Fibroblast of the conjunctiva (primary cell): ENCODE measurements at regions not wholly inside any gene's neighbourhood (a gene's known extent, or its start where the extent isn't known, plus 50 kb on each side); places are given as distances from the start of the nearest gene placed in this dataset.

Experiments
- DNase-seq: peaks from one replicate; pipeline ENCODE4 v3.0.0-alpha.2; 2010; ENCODE audit warnings: low read depth

DNA sequence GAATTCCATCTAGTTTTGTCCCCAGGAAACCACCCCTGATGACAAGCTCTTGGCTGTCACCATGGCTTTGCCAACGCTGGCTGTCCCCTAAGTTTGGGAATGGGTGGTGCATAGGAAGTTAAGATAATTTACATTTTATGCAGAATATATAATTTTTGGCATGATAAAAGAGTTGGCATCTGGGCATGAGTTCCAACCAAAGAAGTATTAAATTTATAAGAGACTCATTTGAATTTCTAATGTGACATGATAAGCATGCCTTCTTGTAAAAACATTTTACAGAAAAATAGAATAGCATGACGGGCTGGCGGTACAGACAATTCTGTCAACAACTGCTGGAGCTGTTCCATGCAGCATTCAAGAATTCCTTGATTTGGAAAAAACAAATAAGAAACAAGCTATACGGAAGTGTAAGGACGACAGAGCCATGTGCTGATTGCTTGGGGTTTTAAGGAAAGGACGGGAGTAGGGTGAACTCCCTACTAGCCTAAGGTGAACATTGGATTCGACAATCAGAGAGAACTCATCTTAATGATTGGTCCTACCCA, 106.8 kb upstream of the C1orf21 start:
- DNase-seq: no peak

DNA sequence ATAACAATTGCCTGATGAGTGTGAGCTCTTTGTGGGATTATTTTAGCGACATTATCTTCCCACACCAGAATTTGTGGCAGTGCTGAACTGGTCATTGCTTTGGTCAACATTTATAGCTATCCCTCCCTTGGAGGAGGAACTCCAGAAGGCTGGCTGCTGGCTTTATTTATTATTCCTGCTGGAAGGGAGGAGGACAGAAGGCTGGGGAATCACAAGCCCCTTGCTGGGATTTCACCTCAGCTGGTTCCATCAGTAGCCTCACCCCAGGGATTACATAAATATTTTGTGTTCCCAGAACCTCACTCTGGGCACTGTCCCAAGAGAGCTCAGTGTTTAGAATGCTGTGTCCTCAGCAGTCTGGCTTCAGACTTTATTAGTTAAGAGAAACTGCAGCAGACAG, 102.8 kb upstream of the C1orf21 start:
- peak; percentile 16 for DNase-seq

DNA sequence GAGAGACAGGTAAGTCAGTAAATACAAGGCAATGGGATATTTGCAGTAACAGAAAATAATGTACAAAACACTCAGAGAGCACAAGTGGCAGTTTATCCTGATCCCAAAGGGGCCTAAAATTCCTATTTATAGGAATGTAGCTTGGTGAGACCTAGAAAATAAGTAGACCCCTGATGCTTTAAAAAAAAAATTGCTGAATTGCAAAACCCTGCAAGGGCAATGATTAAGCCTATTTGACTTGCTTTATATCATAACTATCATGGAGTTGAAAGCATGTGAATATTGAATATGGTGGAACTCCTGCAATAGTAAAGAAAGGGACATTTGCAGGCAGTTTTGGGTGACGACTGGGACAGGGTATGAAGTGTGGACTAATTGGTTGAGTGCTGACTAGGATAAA, 101.9 kb upstream of the C1orf21 start:
- no peak for DNase-seq

DNA sequence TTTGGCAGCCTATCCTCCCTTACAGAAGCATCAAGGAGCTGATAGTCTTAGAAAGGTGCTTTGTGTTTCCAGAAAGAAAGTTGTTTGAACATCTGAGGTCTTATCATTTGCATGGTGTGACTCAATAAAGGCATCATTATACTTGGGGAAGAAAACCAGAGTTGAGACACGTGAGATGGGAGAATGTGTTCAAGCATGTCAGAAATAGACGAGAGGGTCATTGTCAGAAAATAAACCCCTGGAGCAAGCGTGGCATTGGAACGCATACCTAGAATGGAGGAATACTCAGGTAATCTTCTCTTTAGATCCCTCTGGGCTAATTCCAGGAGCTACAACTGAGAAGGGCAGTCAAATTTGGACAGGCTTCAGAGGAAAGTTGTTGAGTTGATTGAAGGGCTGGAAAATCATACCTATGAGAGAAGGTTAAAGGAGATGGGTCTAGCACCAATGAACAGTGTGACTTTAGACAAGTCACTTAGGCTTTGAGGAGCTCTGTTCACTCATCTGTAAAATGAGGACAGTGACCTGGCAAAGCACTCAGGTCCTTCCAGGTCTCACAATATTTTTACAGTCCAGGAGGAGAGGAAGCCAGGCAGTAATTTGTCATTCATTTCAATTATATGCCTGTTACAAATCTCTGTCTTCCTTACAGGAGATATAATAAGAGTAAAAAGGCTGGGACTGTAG, 101.3 kb upstream of the C1orf21 start:
- no peak for DNase-seq

DNA sequence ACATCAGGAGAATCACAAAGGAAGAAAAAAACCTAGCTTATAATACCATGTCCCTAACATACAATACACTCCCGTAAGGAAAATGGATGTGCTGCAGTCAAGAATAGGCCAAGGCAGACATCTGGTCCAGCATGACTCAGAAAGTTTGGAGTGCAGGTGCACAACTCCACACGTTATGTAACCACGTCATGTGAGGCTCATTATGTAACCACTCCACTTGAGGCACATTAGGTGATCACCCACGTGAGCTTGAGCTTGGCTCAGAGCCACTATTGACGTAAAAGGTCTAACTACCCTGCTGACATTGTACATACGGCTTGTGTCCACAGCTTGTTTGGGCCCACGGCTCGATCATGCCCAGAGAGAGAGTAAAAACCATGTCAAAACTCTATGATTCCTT, 99.8 kb upstream of the C1orf21 start:
- DNase-seq: no peak

DNA sequence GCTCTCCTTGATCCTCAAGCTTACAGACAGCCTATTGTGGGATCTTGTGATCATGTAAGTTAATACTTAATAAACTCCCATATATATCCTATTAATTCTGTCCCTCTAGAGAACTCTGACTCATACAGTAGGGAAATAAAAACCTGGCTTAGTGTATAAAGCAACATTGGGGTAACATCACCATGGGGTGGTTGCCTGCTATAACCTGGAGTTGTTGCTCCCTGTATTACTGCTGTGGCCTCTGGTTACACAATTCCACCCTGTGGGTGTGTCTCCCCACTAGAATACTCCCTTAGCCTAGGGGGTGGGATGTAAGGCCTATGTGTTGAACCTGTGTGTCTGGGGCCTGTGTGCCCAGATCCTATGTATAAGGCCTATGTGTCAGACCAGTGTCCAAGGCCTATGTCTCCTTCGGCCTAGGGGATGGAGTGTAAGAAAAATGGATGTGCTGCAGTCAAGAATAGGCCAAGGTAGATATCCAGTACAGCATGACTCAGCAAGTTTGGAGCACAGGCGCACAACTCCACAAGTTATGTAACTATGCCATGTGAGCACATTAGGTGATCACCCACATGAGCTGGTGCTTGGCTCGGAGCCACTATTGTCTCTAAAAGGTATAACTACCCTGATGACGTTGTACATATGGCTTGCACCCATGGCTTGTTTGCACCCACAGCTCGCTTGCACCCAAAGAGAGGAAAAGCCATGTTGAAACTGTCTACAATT, 96.8 kb upstream of the C1orf21 start:
- no peak for DNase-seq

DNA sequence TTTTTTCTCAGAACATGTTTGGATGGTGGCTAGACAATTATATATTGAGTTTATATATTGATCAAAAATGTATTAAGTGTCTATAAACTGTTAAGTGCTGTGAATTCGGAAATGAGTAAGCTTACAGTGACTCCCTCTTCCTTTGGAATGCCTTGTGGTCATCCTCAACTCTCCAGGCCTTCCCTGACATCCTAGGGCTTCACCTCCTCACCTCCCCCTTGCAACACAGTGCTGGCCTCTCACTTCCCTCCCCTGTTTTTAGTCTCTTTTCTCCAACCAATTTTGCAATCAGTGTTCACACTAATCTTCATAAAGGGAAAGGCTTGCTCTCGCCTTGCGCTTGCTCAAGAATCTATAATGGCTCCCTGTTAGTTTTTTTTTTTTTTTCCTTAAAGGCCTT, 95.1 kb upstream of the C1orf21 start:
- DNase-seq: no peak

DNA sequence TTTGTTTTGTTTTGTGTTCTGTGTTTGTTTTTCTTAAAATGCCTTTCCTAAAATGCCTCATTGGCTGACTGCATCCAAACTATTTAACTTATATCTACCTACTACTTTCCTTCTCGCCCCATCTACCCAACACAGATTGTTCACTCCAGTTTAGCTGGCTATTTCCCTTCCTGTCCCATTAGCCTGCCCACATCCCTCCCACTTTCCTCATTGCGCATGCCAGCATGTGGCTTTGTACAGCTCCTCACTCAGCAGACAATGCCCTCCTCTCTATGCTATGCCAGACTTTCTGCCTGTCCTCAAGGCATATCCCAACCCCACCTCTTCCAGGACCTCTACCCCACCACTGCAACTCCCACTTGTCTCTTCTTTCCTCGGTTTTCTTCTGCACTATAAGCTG, 94.7 kb upstream of the C1orf21 start:
- no peak for DNase-seq

DNA sequence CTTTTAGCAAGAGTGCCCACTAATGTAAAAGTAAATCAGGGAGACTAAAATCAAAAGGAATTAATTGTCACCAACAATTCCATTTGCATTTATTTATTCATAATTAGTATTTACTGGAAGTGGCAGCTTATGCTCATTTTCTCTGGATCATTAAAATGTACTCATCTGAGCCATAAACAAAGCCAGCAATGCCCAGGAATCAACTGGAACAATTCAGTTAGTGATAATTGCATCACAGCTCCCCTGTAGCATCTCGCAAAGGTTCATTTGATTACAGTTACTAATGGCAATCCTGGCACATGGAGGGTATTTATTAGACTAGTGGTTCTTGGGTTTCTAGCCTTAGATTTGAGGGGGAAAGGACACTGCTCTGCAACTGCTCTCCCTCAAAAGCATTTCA, 92.7 kb upstream of the C1orf21 start:
- no peak for DNase-seq

DNA sequence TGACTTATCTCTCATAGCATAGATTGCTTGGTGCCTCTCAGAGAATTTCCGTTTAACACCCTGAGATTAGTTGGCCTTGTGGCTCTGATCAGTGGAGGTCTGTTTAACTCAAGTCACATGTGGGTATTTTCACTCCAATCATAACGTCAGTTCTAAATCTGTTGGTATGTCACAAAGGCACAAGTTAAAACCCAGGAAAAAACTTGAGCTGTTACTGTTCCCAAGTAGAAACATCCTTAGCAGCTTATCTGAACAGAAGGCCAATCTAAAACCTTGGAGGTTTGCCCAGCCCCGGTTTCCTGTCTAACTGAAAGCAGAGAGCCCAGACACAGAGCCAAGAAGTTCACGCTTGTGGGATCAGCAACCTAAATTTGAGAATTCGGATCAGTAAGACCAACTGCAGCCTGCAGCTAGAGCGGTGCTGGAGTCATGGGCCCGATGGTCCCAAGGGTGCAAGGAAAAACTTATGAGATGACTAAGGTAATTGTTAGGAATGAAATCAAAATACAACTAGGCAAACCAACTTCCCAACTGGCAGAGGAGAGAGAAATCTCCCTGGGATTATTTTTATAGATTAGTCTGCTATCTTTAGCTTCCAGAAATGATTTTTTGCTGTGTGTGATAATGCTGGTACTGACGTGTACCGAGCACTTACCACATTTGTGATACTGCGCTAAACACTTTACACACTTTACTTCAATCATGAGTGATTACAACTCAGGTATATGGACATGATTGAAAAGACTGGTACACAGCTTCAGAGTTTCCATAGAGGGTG, 90.2 kb upstream of the C1orf21 start:
- peak; percentile 95 for DNase-seq

DNA sequence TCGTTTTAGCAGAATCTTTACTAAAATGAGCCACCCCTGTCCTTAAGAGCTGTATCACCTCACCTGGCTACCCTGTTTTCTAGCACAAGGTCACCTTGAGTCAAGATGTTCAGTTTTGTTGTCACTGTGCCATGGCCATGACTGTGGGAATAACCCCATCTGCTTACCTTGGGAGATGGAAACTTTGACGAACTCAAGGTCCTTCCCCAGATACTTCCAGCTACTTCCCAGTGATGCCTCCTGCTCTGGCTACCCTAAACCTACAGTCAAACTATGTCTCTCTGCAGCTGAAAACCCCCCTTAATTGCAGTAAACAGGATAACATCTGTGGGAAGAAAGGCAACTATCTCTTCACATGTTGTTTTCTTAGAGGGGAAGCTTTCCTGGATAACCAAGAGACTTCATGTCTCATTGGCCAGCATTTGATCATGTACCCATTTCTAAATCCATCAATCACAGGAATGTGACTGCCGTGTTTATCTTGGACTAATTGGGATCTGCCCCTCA, 89.5 kb upstream of the C1orf21 start:
- no peak for DNase-seq

DNA sequence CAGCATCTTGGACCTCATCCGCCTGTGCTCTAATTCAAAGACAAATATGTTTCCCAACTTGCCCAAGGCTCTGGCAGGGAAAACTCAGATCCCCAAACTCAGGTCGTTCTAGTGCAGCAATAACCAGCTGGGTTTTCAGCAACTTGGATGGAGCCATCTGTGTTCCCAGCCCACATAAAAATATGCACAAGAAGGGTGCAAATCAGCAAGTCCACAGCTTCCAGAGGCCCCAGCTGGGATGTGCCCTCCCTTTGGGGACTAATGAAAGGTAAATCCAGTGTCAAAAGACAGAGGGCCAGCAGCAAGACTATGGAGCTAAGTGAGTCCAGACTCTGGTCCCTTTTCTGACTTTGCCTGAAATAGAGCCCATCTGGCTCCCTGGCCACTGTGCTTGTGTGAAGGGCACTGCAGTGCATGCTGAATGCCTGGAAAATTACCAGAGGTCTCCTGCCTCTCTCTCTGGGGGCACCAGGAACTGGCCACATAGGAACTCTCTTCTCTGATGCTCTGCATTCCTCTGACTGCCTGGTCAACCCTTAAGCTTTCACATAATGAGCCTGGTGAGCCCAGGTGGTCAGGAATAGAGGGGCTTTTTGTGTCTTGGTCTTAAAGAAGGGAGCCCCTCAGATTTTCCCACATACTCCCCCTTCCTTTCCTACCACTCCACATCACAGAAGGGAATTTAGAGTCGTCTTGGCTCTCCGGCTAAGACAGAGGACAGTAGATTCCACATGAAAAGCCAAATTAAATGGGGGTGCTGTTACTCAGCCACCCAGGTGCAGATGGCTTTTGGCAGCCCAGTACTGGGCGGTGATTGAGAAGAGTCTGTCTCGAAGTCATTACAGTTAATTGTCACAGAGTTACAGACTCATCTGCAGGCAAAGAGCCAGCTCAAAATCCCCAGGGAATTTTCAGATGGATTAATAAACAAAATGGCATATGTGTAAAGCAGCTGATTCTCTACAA, 88.1 kb upstream of the C1orf21 start:
- DNase-seq: no peak

DNA sequence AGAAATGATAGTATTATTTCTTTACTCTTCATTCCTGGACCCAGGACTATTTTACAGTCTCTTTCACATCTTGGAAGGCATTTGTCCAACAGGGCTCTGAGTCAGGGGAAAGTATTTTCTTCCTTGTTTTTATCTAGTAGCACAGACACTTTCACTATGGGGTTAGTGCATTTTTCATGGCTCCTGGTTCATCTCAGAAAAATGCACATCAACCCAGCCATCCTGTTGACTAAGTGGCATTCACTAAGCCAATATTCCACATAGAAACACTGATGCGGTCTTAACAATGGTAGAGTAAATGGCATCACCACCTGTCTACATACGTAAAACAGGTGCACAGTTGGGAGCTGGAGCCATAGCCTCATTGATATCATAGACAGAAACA, 87.4 kb upstream of the C1orf21 start:
- DNase-seq: peak; percentile 23

DNA sequence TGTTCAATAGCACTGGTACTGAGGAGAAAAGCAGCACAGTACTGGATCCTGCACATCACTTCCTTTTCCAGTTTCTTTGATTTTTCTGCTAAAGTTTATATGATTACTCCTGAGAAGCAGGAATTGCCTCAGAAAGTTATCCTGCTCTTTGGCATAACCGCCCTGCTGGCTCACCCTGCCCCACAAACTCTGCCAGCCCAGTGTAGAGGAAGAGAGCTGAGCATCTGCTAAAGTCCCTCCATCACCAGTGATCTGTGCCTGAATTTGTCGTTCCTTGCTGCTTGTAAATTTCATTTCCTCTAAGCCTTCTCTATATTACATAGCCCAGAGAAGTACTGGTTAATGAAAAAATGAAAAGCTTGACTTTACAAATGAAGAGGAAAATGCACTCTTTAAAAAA, 87.0 kb upstream of the C1orf21 start:
- DNase-seq: no peak

DNA sequence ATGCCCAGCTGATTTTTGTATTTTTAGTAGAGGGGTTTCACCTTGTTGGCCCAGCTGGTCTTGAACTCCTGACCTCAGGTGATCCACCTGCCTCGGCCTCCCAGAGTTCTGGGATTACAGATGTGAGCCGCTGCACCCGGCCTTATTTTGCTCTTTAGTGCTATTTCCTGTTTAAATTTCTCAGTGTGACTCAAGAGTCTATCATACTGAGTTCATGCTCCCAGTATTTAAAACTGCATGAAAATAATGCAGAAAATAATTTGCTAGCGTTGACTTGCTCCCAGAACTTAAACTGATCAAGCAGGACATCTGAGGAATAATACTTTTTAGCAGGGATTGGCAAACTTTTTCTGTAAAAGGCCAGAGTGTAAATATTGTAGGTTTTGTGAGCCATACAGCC, 86.4 kb upstream of the C1orf21 start:
- no peak for DNase-seq

DNA sequence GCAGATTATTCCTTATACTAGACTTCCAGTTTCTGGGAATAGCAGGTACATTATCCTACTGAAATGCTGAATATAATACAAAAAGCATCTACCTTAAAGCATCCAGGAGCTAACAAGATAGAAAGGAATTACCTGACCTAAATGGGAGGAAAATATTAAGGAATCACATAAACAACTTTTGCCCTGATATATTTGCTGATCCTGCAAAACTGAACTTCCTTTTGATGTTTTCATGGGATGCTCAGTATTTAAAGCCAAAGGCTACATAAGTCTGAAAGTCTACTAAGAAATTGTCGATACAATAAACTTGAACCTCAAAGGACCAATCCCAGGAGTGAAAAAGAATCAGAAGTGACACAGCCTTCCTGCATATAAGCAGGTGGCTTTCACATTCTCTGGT, 85.6 kb upstream of the C1orf21 start:
- DNase-seq: no peak

DNA sequence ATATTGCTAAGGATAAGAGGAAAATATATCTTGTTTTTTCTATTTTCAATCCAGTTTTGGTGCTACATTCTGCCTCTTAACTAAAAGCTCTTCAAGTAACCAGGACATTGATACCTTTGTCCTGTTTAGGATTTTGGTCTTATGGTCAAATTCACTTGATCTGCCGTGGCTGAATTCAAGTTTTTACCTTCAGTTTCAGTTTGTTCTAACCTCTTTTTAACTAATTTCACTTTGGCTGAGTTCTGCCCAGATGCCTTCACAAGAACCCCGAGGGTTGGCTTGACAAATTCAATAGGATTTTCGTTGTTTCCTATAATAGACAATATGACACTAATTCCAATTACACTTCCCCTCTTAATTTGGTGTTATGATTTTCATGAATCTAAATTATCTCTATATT, 84.5 kb upstream of the C1orf21 start:
- no peak for DNase-seq

DNA sequence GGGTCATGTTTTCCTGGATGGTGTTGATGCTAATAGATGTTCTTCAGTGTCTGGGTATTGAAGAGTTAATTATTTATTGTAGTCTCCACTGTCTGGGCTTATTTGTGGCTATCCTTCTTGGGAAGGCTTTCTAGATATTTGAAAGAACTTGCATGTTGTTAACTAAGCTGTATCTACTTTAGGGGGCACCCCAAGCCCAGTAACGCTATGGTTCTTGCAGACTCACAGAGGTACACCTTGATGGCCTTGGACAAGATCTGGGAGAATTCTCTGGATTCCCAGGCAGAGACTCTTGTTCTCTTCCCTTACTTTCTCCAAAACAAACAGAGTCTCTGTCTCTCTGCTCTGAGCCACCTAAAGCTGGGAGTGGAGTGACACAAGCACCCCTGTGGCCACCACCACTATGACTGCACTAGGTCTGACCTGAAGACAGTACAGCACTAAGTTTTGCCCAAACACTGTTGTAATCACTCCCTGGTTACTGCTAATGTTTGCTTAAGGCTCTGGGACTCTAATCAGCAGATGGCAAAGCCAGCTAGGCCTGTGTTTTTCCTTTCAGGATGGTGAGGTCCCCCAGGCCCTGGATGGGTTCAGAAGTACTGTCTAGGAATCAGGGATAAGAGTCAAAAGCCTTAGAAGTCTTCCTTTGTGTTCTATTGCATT, 76.5 kb upstream of the C1orf21 start:
- DNase-seq: no peak

DNA sequence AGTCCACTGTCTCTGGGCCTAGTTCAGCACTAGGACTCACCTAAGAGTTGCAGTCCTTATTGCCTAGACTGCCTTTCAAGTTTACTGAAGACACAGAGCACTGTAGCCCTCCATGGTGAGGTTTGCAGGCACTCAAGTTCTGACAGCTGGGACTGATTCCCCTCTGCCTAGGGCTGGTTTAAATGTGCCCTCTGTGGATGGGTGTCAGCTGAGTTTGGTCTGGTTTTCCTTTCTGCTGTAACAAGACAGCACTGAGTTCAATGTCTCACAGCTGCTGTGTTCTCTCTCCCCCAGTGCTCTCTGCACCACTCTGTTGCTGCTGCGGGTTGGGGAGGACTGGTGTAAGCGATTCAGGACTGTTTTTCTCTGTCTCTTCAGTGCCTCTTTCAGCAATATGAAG, 75.2 kb upstream of the C1orf21 start:
- no peak for DNase-seq

DNA sequence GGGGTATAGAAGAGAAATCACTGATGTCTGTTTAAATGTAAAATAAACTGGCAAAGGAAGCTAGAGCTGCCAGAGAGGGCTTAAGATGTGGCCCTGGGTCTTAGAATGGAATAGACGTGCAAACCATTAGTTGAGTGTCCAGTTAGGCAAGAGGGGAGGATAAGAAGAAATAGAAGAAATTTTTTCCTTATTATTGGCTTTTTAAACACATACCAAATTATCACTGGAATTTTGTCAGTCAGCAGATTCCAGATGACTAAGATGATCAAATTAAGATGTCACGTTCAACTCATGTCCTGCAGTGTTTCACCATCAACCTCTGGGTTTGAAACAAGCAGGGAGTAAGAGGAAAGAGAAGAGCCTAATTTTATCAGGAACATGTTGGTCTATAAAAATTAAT, 71.6 kb upstream of the C1orf21 start:
- DNase-seq: peak; percentile 55

DNA sequence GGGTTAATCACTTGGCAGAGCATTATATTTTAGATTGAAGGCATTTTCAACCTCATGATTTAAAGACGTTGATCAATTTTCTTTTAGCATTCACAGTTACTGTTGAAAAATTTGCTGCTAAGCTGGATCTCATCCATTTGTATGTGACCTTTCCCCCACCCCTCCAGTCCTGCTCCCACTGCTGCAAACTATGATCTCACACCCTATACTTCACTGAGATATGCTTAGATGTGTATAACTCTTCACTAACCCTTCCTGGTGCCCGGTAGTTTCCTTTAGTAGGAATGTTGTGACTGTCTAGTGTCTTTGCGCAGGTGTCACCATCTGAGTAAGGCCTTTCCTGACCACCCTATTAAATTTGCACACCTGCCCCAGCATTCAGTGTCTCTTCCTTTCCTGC, 67.0 kb upstream of the C1orf21 start:
- no peak for DNase-seq
